ENCODE measurements at regions not wholly inside any gene's neighbourhood (a gene's known extent, or its start where the extent isn't known, plus 50 kb on each side); places are given as distances from the start of the nearest gene placed in this dataset.

GRCh38 chr1:63245186-63245585 is 77.2 kb upstream of the FOXD3 start:
- TF ChIP-seq, protein P1, sequence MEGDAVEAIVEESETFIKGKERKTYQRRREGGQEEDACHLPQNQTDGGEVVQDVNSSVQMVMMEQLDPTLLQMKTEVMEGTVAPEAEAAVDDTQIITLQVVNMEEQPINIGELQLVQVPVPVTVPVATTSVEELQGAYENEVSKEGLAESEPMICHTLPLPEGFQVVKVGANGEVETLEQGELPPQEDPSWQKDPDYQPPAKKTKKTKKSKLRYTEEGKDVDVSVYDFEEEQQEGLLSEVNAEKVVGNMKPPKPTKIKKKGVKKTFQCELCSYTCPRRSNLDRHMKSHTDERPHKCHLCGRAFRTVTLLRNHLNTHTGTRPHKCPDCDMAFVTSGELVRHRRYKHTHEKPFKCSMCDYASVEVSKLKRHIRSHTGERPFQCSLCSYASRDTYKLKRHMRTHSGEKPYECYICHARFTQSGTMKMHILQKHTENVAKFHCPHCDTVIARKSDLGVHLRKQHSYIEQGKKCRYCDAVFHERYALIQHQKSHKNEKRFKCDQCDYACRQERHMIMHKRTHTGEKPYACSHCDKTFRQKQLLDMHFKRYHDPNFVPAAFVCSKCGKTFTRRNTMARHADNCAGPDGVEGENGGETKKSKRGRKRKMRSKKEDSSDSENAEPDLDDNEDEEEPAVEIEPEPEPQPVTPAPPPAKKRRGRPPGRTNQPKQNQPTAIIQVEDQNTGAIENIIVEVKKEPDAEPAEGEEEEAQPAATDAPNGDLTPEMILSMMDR (IDR thresholded peaks at IDR 0.05; ENCODE audit: poor library complexity, severe bottlenecking), result no peak
- TF ChIP-seq EZH2 (IDR thresholded peaks at IDR 0.05; ENCODE audit: borderline replicate concordance, insufficient read depth, low read length, poor library complexity, severe bottlenecking) (no peak), RAD21 (conservative IDR thresholded peaks at IDR 0.05) (no peak), POLR2AphosphoS5 (IDR thresholded peaks at IDR 0.05) (no peak), TAF1 (IDR thresholded peaks at IDR 0.05; ENCODE audit: low read depth) (no peak), SMC3 (conservative IDR thresholded peaks at IDR 0.05; ENCODE audit: poor library complexity) (no peak)

Data from neural cell (in vitro differentiated cells).